MM.1S (cell line): ENCODE measurements at regions not wholly inside any gene's neighbourhood (a gene's known extent, or its start where the extent isn't known, plus 50 kb on each side); places are given as distances from the start of the nearest gene placed in this dataset.

Source experiments
- EZH2 ChIP-seq: fragments of 300-600 bp; sonication (generic); optimal IDR thresholded peaks from 2 replicates; pipeline ENCODE3; 2017; ENCODE audit warnings: low read depth, mild to moderate bottlenecking, antibody characterized with exemption, low read length, mixed read lengths
- EZH2phosphoT487 ChIP-seq: fragments of 300-600 bp; sonication (generic); IDR thresholded peaks from 2 replicates; pipeline ENCODE4 v1.6.1; 2018; ENCODE audit warnings: antibody characterized with exemption, low read length
- TF ChIP-seq, protein P1 (sequence below): fragments of 300-600 bp; sonication (generic); IDR thresholded peaks from 2 replicates; pipeline ENCODE4 v1.5.1; 2016; ENCODE audit warnings: antibody characterized with exemption, low read length, mixed read lengths

DNA sequence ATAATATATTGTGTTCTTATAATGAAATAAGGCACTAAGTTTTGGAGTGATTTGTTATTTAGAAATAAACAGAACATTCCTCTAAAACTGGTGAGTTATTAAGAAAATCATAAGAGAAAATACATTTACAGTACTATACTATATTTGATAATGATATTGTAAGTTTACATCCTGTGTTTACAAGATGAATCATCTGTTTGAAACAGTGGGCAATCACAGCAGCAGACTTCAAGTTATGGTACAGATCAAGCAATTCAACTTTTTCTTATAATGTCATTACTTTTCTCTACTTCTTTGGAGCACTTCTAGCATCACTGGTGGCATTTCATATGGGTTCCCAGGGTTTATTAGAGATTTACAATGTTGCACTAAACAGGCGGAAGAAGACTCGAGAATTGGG is 86.5 kb upstream of the BRINP3 start:
- TF ChIP-seq EZH2phosphoT487 = no peak
- TF ChIP-seq, protein P1, sequence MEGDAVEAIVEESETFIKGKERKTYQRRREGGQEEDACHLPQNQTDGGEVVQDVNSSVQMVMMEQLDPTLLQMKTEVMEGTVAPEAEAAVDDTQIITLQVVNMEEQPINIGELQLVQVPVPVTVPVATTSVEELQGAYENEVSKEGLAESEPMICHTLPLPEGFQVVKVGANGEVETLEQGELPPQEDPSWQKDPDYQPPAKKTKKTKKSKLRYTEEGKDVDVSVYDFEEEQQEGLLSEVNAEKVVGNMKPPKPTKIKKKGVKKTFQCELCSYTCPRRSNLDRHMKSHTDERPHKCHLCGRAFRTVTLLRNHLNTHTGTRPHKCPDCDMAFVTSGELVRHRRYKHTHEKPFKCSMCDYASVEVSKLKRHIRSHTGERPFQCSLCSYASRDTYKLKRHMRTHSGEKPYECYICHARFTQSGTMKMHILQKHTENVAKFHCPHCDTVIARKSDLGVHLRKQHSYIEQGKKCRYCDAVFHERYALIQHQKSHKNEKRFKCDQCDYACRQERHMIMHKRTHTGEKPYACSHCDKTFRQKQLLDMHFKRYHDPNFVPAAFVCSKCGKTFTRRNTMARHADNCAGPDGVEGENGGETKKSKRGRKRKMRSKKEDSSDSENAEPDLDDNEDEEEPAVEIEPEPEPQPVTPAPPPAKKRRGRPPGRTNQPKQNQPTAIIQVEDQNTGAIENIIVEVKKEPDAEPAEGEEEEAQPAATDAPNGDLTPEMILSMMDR = no peak
- no peak for TF ChIP-seq EZH2
